ENCODE measurements at regions not wholly inside any gene's neighbourhood (a gene's known extent, or its start where the extent isn't known, plus 50 kb on each side); places are given as distances from the start of the nearest gene placed in this dataset.

DNA sequence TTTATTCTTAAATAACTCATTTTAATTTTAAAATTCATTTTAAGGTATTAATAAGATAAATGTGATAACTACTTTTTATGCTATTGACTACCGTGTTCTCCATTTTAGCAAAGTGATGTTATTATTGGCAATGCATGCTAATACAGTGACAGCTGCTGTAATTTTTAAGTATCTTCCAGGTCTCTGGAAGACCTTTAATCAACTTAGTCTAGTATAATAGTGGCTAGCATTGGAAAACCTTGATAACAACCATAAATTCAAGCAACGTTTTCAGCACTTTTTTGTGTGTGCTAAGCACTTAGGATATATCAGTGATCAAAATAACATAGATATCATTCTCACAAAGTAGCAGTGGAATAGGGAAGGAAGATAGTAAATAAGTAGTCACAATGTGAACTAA is 230.9 kb upstream of the MAGI2 start:
- TF ChIP-seq, protein P1, sequence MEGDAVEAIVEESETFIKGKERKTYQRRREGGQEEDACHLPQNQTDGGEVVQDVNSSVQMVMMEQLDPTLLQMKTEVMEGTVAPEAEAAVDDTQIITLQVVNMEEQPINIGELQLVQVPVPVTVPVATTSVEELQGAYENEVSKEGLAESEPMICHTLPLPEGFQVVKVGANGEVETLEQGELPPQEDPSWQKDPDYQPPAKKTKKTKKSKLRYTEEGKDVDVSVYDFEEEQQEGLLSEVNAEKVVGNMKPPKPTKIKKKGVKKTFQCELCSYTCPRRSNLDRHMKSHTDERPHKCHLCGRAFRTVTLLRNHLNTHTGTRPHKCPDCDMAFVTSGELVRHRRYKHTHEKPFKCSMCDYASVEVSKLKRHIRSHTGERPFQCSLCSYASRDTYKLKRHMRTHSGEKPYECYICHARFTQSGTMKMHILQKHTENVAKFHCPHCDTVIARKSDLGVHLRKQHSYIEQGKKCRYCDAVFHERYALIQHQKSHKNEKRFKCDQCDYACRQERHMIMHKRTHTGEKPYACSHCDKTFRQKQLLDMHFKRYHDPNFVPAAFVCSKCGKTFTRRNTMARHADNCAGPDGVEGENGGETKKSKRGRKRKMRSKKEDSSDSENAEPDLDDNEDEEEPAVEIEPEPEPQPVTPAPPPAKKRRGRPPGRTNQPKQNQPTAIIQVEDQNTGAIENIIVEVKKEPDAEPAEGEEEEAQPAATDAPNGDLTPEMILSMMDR (IDR thresholded peaks at IDR 0.05; ENCODE audit: low read length) = no peak
- TF ChIP-seq EZH2 (optimal IDR thresholded peaks at IDR 0.05; ENCODE audit: low read depth, low read length) = no peak
- TF ChIP-seq EZH2phosphoT487 (IDR thresholded peaks at IDR 0.05; ENCODE audit: low read length) = no peak
